ENCODE measurements at regions not wholly inside any gene's neighbourhood (a gene's known extent, or its start where the extent isn't known, plus 50 kb on each side); places are given as distances from the start of the nearest gene placed in this dataset.

- TF ChIP-seq SPI1 (IDR thresholded peaks at IDR 0.05; ENCODE audit: low read depth, low read length) (no peak), POLR2A (IDR thresholded peaks at IDR 0.05; ENCODE audit: low read depth, low read length) (no peak), POLR2AphosphoS5 (IDR thresholded peaks at IDR 0.05; ENCODE audit: low read depth, low read length) (no peak), TAF1 (IDR thresholded peaks at IDR 0.05; ENCODE audit: low read depth, low read length) (no peak), PAX5 (IDR thresholded peaks at IDR 0.05; ENCODE audit: insufficient read depth, low read length, severe bottlenecking) (no peak), POU2F2 (IDR thresholded peaks at IDR 0.05; ENCODE audit: low read depth, low read length) (no peak)
Measured at GRCh38 chr7:114175125-114175524, 239.5 kb upstream of the FOXP2 start.

All from GM12891 (cell line).